HG03025 (cell line): ENCODE measurements at regions not wholly inside any gene's neighbourhood (a gene's known extent, or its start where the extent isn't known, plus 50 kb on each side); places are given as distances from the start of the nearest gene placed in this dataset.
A peak's percentile ranks its signal among the peaks of the same experiment; 100 is the strongest.

ENCODE experiments used
- ATAC-seq: cut with Tn5 transposase; IDR thresholded peaks from one replicate; pipeline ENCODE4 v1.9.1; 2021; ENCODE audit warnings: mild to moderate bottlenecking, moderate library complexity; ENCODE audit not compliant: unreplicated experiment, low FRiP score

DNA sequence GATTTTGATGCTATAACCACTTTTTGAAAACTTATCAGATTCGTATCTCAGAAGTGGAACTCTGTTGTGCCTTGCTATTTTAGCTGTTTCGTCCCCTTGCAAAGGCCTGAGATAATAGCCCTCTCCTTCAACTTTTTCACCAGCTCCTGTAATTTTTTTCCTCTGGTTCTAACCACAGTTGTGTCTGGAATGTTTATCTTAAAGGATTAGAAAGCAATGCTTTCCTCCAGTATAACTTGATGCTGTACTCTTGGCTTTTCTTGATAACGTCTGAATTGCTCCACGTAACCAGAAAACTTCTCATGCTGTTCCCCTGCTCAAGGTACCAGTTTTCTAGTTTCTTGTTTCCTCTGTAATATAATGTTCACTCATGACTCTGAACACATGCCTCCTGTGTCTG lies 209.4 kb downstream of the DTWD2 start:
- ATAC-seq = no peak

GRCh38 chr5:118777189-118777736 lies 211.1 kb downstream of the DTWD2 start:
- ATAC-seq = no peak

DNA sequence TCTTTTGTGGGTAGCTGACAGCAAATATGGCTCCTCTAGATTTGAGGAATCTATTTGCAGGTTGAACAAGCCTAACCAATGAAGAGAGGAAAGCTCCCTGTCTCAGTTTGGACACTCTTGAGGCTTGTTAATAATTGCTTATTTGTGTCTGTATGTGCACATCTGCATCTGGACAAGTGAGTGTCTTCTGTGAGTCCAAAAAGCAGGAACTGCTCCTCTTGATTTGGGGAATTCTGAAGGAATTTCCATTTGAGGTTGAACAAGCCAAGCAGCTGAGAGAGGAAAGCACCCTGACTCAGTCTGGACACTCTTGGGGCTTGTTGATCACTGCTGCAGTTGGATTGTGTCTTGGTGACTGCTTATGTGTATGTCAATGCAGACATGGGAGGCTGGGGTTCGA lies 211.6 kb downstream of the DTWD2 start:
- ATAC-seq = no peak

DNA sequence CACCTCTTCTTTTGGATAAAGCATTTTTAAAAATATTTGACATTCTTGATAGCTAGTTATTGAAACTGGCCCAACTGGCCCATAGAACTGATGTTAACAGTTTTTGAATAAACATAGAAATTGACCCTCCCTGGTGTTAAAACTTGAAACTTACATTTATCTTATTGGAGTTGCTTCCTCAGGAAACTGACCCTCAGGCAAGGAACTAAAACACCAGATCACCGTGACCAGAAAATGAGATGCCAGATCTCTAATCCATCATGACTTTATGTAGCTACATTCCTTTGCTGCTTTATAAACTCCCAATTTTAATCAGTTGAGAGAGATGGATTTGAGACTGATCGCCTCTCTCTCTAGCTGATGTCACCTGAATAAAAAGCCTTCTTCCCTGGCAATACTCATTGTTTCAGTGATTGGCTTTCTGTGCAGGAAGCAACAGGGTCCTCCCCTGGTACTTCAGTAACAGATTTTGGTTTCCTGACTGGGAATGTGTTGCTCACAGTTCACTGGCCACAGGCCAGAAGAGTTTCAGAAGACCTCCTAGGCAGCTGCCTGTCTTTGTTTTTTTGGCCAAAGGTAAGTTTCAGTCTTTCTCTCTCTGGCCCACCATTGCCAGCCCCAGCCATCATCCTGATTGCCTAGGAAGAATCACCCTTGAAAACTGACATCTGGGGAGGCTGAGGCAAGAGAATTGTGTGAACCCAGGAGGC lies 212.4 kb downstream of the DTWD2 start:
- ATAC-seq = no peak

DNA sequence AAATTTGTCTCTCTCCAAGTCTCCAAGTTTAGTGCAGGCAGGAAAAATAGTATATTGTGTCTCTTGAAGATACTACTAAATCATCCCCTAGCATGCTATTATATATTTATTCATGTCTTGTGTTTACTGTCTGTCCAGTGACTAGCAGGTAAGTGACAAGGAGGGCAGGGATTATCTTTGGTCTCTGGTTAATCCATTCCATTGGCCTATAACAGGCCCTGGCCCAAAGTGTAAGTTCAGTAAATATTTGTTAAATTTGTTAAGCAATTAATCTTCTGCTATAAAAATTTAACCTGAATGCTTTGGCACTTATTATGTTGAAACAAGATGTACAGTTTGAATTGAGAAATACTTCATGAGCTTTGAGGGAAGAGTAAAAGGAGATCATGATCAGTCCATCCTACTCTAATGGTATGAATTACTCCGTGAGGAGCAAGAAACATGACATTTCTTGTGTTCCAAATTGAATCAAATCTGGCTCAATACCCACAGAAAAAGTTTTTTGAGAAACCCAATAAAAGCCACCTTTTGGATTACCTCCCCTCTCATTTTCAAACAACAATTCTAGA lies 219.7 kb downstream of the DTWD2 start:
- ATAC-seq = no peak

DNA sequence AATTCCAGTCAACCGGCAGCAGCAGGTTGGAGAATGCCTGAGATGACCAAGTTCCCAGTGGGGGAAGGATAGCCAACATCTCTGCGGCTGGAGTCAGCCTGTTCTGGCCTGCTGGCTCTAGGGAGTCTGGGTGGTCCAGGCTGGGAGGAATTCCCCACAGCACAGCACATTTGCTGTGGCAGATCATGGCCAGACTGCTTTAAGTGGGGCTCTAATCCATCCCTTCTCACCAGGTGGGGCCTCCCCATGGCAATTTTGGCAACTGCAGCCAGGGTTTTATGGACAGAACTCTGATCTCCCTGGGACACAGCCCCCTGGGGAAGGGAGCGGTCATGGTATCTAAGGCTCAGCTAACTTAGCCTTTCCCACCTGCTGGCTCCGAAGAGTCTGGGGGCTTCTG lies 226.1 kb downstream of the DTWD2 start:
- ATAC-seq = no peak

GRCh38 chr5:118761814-118762213 lies 226.5 kb downstream of the DTWD2 start:
- ATAC-seq = no peak

DNA sequence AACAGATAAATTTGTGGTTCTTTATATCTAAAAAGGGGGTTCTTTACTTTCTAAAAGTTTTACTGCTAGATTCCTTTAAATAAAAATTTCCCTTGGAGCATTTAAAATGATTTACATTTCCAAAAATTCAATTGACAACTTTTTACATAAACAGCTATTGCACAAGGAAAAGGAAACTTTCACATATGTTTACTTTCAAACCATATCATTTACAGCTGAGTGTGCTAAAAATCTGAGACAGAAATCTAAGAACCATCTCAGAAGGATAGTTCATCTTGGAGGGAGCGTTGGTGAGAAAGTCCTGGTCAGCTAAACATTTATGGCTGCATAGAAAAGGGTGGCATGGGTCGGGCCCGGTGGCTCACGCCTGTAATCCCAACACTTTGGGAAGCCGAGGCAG lies 235.4 kb downstream of the DTWD2 start:
- ATAC-seq = no peak

DNA sequence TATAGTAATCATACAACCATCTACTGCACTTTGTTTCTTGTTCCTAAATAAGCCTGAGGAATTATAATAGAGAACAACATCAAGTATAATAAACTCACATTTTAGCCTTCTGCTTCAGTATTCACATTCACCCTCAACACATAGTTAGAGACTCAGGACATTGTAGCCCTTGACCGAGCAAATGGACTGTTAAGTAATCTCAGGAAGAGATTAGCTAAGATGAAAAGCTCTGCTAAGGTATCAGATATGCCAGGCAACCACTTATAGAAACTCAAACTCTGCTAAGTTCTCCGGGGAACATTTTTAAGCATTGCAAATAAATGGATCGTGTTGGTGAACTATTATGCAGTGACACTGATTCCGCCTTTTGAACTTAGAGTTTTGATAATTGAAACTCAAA lies 252.0 kb downstream of the DTWD2 start:
- no peak for ATAC-seq

- ATAC-seq = no peak
Observed at GRCh38 chr5:118733394-118733793, 255.0 kb downstream of the DTWD2 start.

- no peak for ATAC-seq
Observed at GRCh38 chr5:118728191-118728590, 260.2 kb downstream of the DTWD2 start.

DNA sequence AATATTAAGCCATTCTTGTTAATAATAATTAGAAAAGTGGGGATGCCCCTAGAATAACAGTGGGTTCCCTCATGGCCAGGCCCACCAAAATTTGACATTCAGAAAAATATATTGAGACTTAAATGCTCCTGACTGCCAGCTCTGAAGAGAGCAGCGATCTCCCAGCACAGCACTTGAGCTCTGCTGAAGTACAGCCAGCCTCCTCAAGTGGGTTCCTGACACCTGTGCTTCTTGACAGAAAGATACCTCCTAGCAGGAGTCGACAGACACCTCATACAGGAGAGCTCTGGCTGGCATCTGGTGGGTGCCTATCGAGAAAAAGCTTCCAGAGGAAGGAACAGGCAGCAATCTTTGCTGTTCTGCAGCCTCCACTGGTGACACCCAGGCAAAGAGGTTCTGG lies 261.5 kb downstream of the DTWD2 start:
- ATAC-seq = no peak

DNA sequence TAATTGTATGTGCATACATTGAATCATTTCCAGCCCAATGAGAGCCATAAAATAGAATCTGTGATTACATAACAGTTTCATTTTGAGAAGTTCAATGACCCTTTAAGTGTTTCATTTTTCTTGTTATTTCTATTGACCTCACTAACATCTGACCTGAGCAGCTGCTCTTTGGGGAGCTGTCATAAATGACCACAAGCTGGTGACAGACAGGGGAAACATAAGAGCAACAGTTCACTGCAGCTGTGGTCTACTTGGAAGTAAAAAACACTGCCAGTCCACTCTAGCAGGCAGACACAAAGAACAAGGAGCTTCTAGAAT lies 265.4 kb downstream of the DTWD2 start:
- peak; percentile 73 for ATAC-seq

GRCh38 chr5:118722122-118723020 lies 266.0 kb downstream of the DTWD2 start:
- peak; percentile 74 for ATAC-seq

GRCh38 chr5:118711727-118712126 lies 276.6 kb downstream of the DTWD2 start:
- no peak for ATAC-seq

- no peak for ATAC-seq
Observed at GRCh38 chr5:118705959-118706667, 282.2 kb downstream of the DTWD2 start.

GRCh38 chr5:118703241-118703640 lies 285.1 kb downstream of the DTWD2 start:
- ATAC-seq = no peak

GRCh38 chr5:118701791-118702190 lies 286.6 kb downstream of the DTWD2 start:
- ATAC-seq = no peak

- ATAC-seq = no peak
Observed at GRCh38 chr5:118700510-118700909, 287.8 kb downstream of the DTWD2 start.

DNA sequence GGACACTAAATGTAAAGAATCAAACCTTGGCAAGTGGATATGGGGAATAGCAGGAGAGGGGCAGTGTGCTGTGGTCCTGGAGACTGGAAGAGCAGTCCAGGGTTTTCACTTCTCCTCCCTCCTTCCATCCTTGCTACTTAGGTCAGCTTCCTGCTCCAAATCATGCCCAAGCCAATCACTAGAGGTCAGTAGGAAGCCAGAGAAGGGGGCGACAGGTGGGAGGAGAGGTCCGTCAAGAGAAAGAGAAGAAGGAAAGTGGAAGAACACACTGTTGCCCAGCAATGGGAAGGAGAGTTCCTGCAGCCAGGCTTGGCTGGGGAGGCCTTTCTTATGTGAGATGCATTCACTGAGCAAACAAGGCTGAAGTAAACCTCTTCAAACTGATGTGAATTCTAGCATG lies 289.6 kb downstream of the DTWD2 start:
- no peak for ATAC-seq

GRCh38 chr5:118696076-118696475 lies 292.3 kb downstream of the DTWD2 start:
- ATAC-seq = no peak
